Activated CD4-positive, alpha-beta memory T cell treated with anti-CD3 and anti-CD28 coated beads, Interleukin-2, amount 10 ng/mL, durations not matched to agents 7 days and 5 days (primary cell): ENCODE measurements at regions not wholly inside any gene's neighbourhood (a gene's known extent, or its start where the extent isn't known, plus 50 kb on each side); places are given as distances from the start of the nearest gene placed in this dataset.
A peak's percentile ranks its signal among the peaks of the same experiment; 100 is the strongest.

Experiments used
- CTCF ChIA-PET: fragments of 350-600 bp; sonication (Branson Sonifier 250); formaldehyde crosslinking; loops from one replicate; lab custom pipeline; 2021; ENCODE audit warnings: antibody characterized with exemption, inconsistent platforms; lab: Charles Lee
- POLR2A ChIA-PET: fragments of 350-600 bp; sonication (Branson Sonifier 250); formaldehyde crosslinking; loops from one replicate; lab custom pipeline; 2021; ENCODE audit warnings: antibody characterized with exemption; lab: Charles Lee
- DNase-seq: peaks from one replicate; pipeline ENCODE4 v3.0.0-alpha.2; 2020
- H3K27ac Mint-ChIP-seq: one replicate; pipeline ENCODE4 v1.8.0; 2021; ENCODE audit warnings: mild to moderate bottlenecking, mixed read lengths
- H3K27me3 Mint-ChIP-seq: one replicate; pipeline ENCODE4 v1.8.0; 2021; ENCODE audit warnings: mixed read lengths
- H3K36me3 Mint-ChIP-seq: one replicate; pipeline ENCODE4 v1.8.0; 2021; ENCODE audit warnings: low read depth, mixed read lengths
- H3K4me1 Mint-ChIP-seq: one replicate; pipeline ENCODE4 v1.8.0; 2021; ENCODE audit warnings: mixed read lengths
- H3K4me3 Mint-ChIP-seq: one replicate; pipeline ENCODE4 v1.8.0; 2021; ENCODE audit warnings: mild to moderate bottlenecking, mixed read lengths
- H3K9me3 Mint-ChIP-seq: one replicate; pipeline ENCODE4 v1.8.0; 2021; ENCODE audit warnings: mixed read lengths

- H3K36me3 Mint-ChIP-seq = no peaks in the 10 kb centered on the region
- no peak overlapping the region for H3K27ac Mint-ChIP-seq
- no peaks in the 10 kb centered on the region for H3K9me3 Mint-ChIP-seq
- H3K27me3 Mint-ChIP-seq = no peaks in the 10 kb centered on the region
- no peak for DNase-seq
- no peak overlapping the region for H3K4me3 Mint-ChIP-seq
- ChIA-PET POLR2A (no interaction called here), CTCF (no interaction called here)
- no peaks in the 10 kb centered on the region for H3K4me1 Mint-ChIP-seq
Observed at GRCh38 chr6:119887666-119888065, 538.1 kb upstream of the MAN1A1 start.

GRCh38 chr6:119881416-119881815 is 531.9 kb upstream of the MAN1A1 start:
- H3K9me3 Mint-ChIP-seq = no peaks in the 10 kb centered on the region
- DNase-seq = no peak
- no peaks in the 10 kb centered on the region for H3K27me3 Mint-ChIP-seq
- CTCF ChIA-PET = no interaction called here
- no peaks in the 10 kb centered on the region for H3K4me1 Mint-ChIP-seq
- POLR2A ChIA-PET = no interaction called here
- H3K36me3 Mint-ChIP-seq = no peaks in the 10 kb centered on the region
- H3K27ac Mint-ChIP-seq = no peak overlapping the region
- H3K4me3 Mint-ChIP-seq = no peak overlapping the region

- Mint-ChIP-seq H3K4me3 (no peak overlapping the region), H3K9me3 (no peaks in the 10 kb centered on the region), H3K4me1 (no peaks in the 10 kb centered on the region), H3K27me3 (no peaks in the 10 kb centered on the region), H3K36me3 (no peaks in the 10 kb centered on the region), H3K27ac (no peak overlapping the region)
- ChIA-PET POLR2A (no interaction called here), CTCF (no interaction called here)
- no peak for DNase-seq
Observed at GRCh38 chr6:119880840-119881239, 531.3 kb upstream of the MAN1A1 start.

DNA sequence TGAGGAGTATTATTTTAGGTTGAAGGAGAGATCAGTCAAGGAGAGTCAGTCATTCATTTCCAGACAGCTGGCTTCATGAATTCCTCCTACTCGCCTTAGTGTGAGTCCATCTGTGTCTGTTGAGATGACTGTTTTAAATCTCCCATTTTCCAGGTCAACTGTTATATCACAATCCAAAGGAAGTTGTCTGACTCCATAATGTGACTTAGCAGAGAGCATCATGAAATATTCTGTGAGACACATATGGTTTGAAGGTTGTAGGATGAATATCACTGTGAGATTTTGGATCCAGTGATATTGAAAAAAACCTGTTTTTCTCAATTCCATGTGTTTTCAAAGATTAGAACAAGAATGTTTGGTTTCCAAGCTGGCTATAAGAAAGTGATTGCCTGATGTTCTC is 530.2 kb upstream of the MAN1A1 start:
- H3K27me3 Mint-ChIP-seq = no peaks in the 10 kb centered on the region
- H3K4me3 Mint-ChIP-seq = no peak overlapping the region
- ChIA-PET CTCF (no interaction called here), POLR2A (no interaction called here)
- no peaks in the 10 kb centered on the region for H3K4me1 Mint-ChIP-seq
- no peaks in the 10 kb centered on the region for H3K36me3 Mint-ChIP-seq
- no peak overlapping the region for H3K27ac Mint-ChIP-seq
- no peak for DNase-seq
- no peaks in the 10 kb centered on the region for H3K9me3 Mint-ChIP-seq

- POLR2A ChIA-PET = no interaction called here
- Mint-ChIP-seq H3K9me3 (no peaks in the 10 kb centered on the region), H3K4me1 (no peaks in the 10 kb centered on the region), H3K27ac (no peak overlapping the region), H3K36me3 (no peaks in the 10 kb centered on the region), H3K4me3 (no peak overlapping the region), H3K27me3 (peaks cover 2% of the 10 kb centered on the region)
- no peak for DNase-seq
- CTCF ChIA-PET = no interaction called here
Observed at GRCh38 chr6:119874381-119874780, 524.8 kb upstream of the MAN1A1 start.

- ChIA-PET CTCF (no interaction called here), POLR2A (no interaction called here)
- Mint-ChIP-seq H3K4me1 (no peaks in the 10 kb centered on the region), H3K27ac (no peak overlapping the region), H3K9me3 (no peaks in the 10 kb centered on the region), H3K36me3 (no peaks in the 10 kb centered on the region), H3K27me3 (peaks cover 5% of the 10 kb centered on the region), H3K4me3 (no peak overlapping the region)
- DNase-seq = no peak
Observed at GRCh38 chr6:119873107-119873506, 523.5 kb upstream of the MAN1A1 start.

DNA sequence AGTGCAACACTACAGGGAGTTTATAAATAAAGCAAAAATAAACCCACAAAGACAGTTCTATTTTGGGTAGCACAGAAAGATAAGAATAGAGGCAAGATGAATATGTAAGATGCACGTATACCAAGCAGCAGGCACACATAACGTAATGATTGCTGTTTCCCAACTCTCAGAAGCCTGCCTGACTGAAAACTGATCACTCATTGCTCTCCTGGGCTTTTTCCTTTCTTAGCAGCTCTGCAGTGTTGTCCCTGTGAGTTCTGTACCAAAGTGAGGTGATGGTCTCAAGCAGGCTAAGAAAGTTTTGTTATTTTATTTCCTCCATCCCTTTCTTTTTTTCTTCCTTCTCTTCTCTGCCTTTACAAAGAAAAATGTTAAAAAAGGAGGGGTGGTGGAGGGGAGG is 522.0 kb upstream of the MAN1A1 start:
- Mint-ChIP-seq H3K4me3 (no peak overlapping the region), H3K27me3 (peaks cover 5% of the 10 kb centered on the region), H3K9me3 (no peaks in the 10 kb centered on the region), H3K27ac (no peak overlapping the region), H3K36me3 (no peaks in the 10 kb centered on the region), H3K4me1 (no peaks in the 10 kb centered on the region)
- no peak for DNase-seq
- ChIA-PET POLR2A (no interaction called here), CTCF (no interaction called here)

DNA sequence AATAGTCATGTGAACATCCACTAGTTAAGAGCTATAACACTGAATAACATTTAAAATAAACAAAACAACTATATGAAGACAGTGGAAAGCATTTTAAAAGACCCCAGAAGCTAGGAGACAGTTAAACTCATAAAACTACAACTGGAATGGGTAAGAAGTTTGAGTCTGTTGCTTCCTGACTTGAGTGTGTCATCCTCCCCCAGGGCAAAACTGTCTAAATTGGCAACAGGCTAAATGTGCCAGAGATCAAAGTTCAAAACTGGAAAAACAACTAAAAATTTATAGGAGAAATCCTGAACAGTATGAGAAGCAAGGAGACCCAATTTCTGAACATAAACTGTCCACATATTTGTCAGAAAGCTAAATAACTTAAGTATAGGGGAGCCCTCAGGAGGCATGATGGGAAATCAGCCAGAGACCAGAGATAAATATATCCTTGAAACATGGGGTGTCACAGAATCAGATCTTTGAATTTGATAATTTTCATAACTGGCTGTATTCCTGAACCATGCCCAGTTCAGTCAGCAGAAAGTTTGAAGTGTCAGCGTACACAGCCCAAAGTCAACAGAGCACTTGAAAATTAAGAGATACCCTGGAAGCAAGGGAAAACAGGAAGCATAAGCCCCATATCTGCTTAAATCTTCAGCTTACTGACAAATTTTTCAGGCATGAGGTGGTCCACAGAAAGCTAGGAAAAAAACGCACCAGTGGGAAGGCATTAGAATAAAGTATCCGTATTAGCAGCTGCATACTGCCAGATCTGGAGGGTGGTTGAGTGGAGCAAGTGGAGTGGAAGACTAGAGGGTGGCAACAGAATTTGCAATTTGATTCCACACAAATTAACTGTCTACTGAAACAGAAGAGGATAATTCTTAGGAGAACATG is 516.1 kb upstream of the MAN1A1 start:
- Mint-ChIP-seq H3K4me1 (no peaks in the 10 kb centered on the region), H3K9me3 (peaks cover 2% of the 10 kb centered on the region), H3K27ac (no peak overlapping the region), H3K36me3 (no peaks in the 10 kb centered on the region), H3K4me3 (no peak overlapping the region), H3K27me3 (peaks cover 8% of the 10 kb centered on the region)
- ChIA-PET POLR2A (no interaction called here), CTCF (no interaction called here)
- no peak for DNase-seq

DNA sequence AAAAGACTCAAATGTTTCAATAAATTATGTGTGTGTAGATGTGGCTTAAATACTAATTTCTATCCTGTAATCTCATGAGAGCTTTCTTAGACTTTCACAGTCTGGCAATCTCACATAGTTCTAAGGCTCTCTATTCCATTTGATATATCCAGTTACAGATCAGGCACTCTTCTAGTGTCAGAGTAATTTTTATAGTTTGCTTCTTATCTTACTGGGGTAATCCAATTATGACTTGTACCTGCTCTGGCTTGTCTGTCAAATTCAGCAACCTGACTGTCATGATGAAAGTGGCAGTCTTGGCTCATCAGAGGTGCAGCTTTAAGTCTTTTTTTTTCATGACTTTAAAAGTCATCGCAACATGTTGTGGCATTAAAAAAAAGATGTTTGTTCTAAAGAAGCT is 513.2 kb upstream of the MAN1A1 start:
- H3K9me3 Mint-ChIP-seq = peaks cover 2% of the 10 kb centered on the region
- no peak for DNase-seq
- H3K27me3 Mint-ChIP-seq = peaks cover 5% of the 10 kb centered on the region
- CTCF ChIA-PET = no interaction called here
- H3K4me3 Mint-ChIP-seq = no peak overlapping the region
- H3K36me3 Mint-ChIP-seq = no peaks in the 10 kb centered on the region
- POLR2A ChIA-PET = no interaction called here
- H3K4me1 Mint-ChIP-seq = no peaks in the 10 kb centered on the region
- no peak overlapping the region for H3K27ac Mint-ChIP-seq

DNA sequence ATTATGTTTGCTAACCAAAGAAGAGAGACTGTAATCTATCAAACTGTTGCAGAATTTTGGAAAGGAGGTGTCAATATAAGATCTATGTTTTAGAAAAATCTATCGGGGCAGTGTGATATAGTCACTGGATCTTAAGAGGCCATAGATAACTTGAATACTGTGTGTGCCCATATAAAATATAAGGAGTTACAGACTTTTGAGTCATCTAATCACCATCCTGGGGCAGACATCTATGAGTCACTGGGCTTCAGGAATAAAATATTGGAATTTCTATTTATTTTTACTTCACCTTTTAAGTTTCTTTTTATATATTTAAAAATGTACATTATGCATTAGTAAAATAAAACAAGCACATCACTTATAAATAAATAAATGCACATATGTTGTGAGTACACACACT is 509.3 kb upstream of the MAN1A1 start:
- POLR2A ChIA-PET = no interaction called here
- H3K4me1 Mint-ChIP-seq = peaks cover 11% of the 10 kb centered on the region
- H3K27ac Mint-ChIP-seq = no peak overlapping the region
- CTCF ChIA-PET = no interaction called here
- no peaks in the 10 kb centered on the region for H3K27me3 Mint-ChIP-seq
- DNase-seq = no peak
- no peak overlapping the region for H3K4me3 Mint-ChIP-seq
- no peaks in the 10 kb centered on the region for H3K36me3 Mint-ChIP-seq
- no peaks in the 10 kb centered on the region for H3K9me3 Mint-ChIP-seq

DNA sequence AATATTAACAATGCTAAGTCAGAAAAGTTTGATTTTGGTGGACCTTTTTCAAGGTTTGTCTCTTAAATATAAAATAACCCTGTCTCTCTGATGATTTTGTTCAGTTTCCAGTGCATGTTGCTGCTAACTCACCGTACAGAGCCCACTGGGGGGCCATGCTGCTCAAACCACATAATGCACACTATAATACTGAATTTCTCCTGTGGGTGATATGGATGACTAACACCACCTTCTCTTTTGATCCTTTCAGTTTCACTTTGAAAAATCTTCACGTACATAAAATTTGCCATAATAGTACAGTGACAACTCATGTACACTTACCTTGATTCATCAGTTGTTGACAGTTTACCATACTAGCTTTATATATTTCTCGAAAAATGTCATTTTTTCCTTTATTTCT is 506.6 kb upstream of the MAN1A1 start:
- POLR2A ChIA-PET = interaction anchor here (1.1 kb wide), 1 partner anchor 508 kb away, joined by 3 read pairs; no protein-coding TSS in a partner anchor
- no peaks in the 10 kb centered on the region for H3K36me3 Mint-ChIP-seq
- peak; percentile 17 for DNase-seq
- peak overlapping the region; percentile 51 for H3K4me3 Mint-ChIP-seq
- H3K4me1 Mint-ChIP-seq = peaks cover 11% of the 10 kb centered on the region
- CTCF ChIA-PET = no interaction called here
- no peaks in the 10 kb centered on the region for H3K9me3 Mint-ChIP-seq
- H3K27me3 Mint-ChIP-seq = no peaks in the 10 kb centered on the region
- H3K27ac Mint-ChIP-seq = no peak overlapping the region

DNA sequence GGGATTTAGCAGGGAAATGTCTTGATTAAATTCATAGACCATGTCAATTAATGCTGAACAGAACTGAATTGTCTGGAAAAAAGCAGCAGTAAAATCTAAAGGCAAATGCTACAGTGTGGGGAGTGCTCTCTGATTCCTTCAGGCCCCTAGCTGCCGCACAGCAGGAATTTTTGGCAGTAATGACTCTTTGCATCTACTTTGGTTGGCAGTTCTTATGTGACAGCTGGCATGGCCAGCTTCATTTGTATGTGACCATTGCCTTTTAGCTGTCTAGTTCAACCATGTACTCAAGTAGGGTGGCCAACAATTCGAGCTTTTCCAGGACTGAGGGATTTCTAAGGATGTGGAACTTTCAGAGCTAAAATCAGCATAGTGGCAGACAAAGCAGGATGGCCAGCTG is 499.1 kb upstream of the MAN1A1 start:
- CTCF ChIA-PET = no interaction called here
- no peak overlapping the region for H3K27ac Mint-ChIP-seq
- no peak for DNase-seq
- POLR2A ChIA-PET = no interaction called here
- no peaks in the 10 kb centered on the region for H3K4me1 Mint-ChIP-seq
- no peaks in the 10 kb centered on the region for H3K36me3 Mint-ChIP-seq
- H3K9me3 Mint-ChIP-seq = no peaks in the 10 kb centered on the region
- H3K4me3 Mint-ChIP-seq = no peak overlapping the region
- H3K27me3 Mint-ChIP-seq = no peaks in the 10 kb centered on the region

DNA sequence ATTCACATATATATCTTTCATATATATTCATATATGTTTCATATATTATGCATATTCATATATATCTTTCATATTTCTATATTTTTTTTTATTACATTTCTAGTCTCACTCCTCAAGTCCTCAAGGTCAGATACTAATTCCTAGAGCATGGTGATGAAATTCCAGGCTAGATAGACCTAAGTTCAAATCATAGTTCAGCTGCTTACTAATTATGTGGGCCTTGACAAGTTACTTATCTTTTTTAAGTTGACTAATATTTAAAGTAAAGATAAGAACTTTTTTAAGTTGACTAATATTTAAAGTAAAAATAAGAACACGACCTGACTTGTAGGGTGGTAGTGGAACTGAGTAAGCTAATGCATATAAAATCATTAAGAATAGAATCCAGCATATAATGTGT is 495.6 kb upstream of the MAN1A1 start:
- H3K27me3 Mint-ChIP-seq = no peaks in the 10 kb centered on the region
- ChIA-PET POLR2A (no interaction called here), CTCF (no interaction called here)
- no peak overlapping the region for H3K4me3 Mint-ChIP-seq
- H3K4me1 Mint-ChIP-seq = no peaks in the 10 kb centered on the region
- no peak for DNase-seq
- H3K9me3 Mint-ChIP-seq = no peaks in the 10 kb centered on the region
- no peaks in the 10 kb centered on the region for H3K36me3 Mint-ChIP-seq
- no peak overlapping the region for H3K27ac Mint-ChIP-seq

GRCh38 chr6:119844387-119844786 is 494.8 kb upstream of the MAN1A1 start:
- POLR2A ChIA-PET = no interaction called here

More at GRCh38 chr6:119844387-119844786, 494.8 kb upstream of the MAN1A1 start:
- H3K4me3 Mint-ChIP-seq = no peak overlapping the region
- CTCF ChIA-PET = no interaction called here
- H3K27ac Mint-ChIP-seq = no peak overlapping the region
- no peaks in the 10 kb centered on the region for H3K9me3 Mint-ChIP-seq
- DNase-seq = no peak
- H3K36me3 Mint-ChIP-seq = no peaks in the 10 kb centered on the region
- no peaks in the 10 kb centered on the region for H3K4me1 Mint-ChIP-seq
- H3K27me3 Mint-ChIP-seq = peaks cover under 1% of the 10 kb centered on the region
